Skeletal muscle cell (primary cell): ENCODE measurements at regions not wholly inside any gene's neighbourhood (a gene's known extent, or its start where the extent isn't known, plus 50 kb on each side); places are given as distances from the start of the nearest gene placed in this dataset.
"Not testable (repeated sequence)": the region's sequence is repeated elsewhere in the genome, so short reads cannot be mapped to it uniquely, and the experiment has no call there.

Experiments
- DNase-seq: peaks from one replicate; pipeline ENCODE4 v3.0.0-alpha.2; 2010; ENCODE audit warnings: low read depth
- H3K4me3 ChIP-seq: 2 replicates; pipeline ENCODE4 v1.5.1; 2011; ENCODE audit warnings: low read depth, mild to moderate bottlenecking, control low read depth, low read length, moderate library complexity

DNA sequence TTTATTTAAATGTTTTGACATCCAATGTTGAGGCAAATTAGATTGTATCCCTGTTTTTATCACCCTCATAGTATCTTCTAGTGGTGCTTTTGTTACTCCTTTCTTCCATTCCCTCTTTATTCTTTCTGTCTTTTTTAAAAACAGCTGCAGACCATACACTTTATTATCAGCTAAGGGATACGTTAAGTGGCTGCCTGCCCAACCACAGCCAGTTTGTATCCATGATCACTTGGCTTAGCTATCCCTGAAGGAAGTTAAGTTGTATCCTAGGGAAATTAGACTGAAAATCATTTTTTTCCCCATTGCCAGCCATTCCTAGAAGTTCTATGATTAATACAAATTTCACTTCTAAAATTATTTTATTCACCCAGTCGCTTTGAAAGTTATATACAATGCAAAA is 1032.7 kb downstream of the NR2F1-AS1 start:
- H3K4me3 ChIP-seq, result no peak overlapping the region
- DNase-seq, result no peak

DNA sequence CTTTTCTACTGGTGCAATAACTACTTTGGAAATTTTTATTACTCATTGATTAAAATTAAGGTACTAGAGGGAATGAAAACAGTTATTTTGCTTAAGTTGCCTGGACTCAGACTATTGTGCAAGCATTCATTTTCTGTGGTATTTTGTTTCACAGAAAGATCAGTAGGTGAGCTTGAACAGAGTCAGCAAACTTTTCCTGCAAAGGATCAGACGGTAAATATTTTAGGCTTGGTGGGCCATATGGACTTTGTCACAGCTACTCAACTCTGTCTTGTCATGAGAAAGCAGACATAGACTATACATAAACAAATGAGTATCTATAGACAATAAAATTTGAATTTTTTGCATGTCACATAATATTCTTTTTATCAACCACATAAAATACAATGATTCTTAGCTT is 1036.4 kb downstream of the NR2F1-AS1 start:
- no peak for DNase-seq
- H3K4me3 ChIP-seq, result no peak overlapping the region

DNA sequence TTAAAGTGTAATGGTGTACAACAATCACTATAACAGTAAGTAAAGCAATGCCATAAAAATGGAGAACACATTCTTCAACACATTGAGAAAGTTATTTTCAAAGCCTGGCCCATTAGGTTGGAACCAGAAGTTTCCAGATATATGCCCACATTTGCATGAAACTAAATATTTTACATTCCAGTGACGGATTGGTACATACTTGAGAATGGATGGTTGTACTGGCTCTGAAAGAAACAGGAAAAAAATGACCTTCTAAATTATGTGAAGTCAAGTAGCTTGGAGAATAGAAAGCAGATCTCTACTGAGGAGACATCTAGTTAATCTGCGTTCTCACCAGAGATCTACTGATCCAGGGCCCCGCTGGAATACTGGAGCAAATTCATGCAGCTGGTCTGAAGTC is 1037.0 kb downstream of the NR2F1-AS1 start:
- DNase-seq, result no peak

DNA sequence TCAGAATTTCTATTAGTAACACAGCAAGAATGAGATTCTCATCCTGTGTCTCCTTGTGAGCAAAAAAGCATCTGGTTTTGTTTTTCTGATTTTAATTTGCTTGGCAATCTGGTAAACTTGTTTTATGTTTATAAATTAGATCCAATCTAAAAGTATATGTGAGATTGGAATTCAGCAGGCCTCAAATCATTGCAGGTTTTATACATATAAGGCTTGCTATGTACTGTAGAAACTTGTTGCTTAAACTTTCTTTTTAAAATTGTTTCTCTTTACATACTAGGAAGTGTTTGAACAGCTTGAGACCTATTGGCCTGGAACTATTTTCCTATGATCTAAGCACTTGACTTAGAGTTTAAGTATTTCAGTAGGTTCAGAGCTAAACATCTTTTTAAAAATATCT is 1037.8 kb downstream of the NR2F1-AS1 start:
- H3K4me3 ChIP-seq, result no peak overlapping the region
- DNase-seq, result no peak

More for the DNA sequence above, 1037.0 kb downstream of the NR2F1-AS1 start:
- no peak overlapping the region for H3K4me3 ChIP-seq

DNA sequence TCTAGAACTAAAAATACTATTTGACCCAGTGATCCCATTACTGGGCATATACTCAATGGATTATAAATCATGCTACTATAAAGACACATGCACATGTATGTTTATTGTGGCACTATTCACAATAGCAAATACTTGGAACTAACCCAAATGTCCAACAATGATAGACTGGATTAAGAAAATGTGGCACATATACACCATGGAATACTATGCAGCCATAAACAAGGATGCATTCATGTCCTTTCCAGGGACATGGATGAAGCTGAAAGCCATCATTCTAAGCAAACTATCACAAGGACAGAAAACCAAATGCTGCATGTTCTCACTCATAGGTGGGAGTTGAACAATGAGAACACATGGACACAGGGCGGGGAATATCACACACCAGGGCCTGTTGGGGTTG is 1039.0 kb downstream of the NR2F1-AS1 start:
- H3K4me3 ChIP-seq, DNase-seq: not testable (repeated sequence)

DNA sequence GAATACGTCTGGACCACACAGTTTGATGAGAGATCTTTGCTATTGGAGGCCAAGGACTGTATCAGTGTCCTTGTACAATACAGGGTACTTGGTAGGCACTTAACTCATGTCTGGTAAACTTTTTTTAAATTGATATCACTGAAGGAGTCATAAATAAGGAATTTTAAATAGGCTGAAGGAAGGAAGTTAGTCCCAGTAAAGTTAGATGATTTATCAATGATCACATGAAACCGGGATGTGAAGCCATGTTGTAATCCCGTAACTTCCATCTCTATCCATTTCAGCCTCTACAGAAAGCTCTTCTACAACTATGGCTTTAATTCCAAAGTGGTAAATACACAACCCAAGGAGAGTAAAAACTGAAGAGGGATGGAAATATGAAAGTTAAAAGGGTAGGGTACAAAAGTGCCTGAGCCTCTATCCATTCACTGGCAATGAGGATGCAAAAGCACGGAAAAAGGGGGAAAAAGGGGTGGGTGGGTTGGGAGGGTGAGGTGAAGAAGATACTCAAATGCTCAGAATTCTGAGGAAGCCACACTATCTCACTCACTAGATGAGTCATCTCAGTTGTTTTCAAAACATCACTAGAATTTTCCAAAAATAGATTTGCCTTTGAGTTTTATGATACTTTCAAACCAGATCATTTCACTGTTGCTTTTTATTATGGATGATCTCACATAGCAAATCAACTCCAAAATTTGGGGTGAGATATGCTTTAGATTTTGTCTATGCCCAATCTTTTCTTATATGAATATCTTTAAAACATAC is 1053.5 kb downstream of the NR2F1-AS1 start:
- peak; percentile 40 for DNase-seq
- H3K4me3 ChIP-seq, result no peak overlapping the region

DNA sequence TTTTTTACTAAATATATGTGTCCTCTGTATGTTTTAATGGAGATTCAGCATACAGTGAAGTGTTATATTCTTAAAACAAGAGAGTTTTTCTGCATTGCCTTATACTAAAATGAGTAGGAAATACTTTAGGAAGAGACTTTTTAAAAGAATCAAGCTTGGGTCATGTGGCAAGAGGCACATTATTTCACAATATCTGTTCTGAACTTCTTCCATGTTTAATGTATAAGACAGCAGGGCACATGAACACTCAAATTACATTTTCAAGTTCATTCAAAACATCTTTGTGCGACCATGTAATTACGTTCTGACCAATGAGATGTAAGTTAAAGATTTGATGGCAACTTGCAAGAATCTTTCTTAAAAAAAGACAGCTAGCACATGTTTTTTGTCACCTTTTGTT is 1055.9 kb downstream of the NR2F1-AS1 start:
- H3K4me3 ChIP-seq, result no peak overlapping the region

DNA sequence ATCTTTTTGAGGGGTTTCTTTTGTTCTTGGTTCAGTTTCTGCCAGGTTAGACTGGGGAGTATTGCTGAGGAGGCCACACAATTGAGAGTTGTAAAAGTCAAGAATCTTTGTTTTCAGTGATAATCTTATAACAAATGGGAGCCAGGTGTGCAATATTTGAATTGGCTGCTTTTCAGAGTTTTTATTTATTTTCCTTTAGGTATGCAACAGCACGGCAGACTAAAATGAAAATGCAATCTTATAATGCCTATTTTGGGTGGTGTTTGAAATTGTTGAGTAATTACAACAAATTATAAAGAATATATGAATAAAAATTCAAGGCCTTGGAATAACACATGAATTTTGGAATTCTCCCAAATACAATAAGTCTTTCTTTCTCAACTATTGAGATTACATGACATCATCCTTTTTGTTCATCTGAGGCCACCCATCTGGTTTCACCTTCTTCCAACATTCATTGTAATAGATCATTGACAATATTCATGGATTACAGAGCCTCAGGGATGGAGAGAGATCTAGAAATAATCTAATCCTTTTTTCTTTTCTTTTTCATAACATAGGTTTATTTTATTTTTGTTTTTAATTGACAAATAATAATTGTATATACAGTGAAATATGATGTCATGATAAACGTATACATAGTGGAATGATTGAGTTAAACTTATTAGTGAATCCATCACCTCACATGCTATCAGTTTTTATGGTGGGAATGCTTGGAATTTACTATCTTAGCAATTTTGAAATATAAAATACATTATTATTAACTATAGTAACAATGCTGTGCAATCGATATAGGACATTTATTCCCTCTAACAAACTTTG is 1061.0 kb downstream of the NR2F1-AS1 start:
- no peak overlapping the region for H3K4me3 ChIP-seq
- DNase-seq, result no peak

More for the DNA sequence above, 1055.9 kb downstream of the NR2F1-AS1 start:
- DNase-seq, result no peak

DNA sequence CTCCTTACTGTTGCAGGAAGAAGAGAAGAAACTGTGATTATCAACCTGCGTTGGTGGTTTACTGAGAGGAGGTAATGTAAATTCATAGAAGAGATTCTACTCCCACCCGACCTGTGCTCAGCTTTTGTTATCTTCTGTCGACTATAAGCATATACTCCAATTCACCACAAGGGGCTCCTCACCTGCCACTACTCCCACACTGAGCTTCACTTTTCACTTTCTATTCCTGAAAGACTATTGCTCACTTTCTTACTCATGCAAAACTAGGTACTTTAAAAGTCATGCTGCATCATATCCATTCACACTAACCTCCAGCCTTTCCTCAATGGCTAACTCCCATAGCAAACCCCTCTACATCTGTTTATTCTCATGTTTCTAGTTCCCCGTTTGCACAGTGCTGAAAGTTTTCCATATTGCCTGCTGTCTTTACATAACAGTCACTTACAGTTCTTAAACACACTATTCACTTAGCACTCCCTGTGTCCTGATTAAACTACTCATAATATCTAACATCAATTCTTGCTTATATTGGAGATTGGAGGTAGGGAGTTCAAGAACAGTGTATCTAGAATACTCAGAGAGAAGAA is 1062.6 kb downstream of the NR2F1-AS1 start:
- peak; percentile 45 for DNase-seq
- H3K4me3 ChIP-seq, result no peak overlapping the region

DNA sequence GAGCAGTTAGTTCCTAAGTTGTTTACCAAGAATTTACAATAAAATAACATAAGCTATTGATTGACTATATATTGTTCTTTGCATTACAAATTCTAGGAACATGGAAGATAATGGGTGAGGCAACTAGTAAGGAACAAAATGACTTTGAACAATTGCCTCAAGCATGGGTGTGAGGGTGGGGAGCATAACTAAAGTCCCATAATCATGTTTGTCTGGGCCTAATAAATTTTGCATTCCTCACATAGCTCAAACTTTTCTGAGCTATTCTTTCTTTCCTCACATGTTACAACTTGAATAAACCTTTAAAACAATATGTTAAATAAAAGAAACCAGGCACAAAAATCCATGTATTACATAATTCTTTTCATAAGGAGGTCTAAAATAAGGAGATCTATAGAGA is 1066.1 kb downstream of the NR2F1-AS1 start:
- no peak overlapping the region for H3K4me3 ChIP-seq
- DNase-seq, result no peak

DNA sequence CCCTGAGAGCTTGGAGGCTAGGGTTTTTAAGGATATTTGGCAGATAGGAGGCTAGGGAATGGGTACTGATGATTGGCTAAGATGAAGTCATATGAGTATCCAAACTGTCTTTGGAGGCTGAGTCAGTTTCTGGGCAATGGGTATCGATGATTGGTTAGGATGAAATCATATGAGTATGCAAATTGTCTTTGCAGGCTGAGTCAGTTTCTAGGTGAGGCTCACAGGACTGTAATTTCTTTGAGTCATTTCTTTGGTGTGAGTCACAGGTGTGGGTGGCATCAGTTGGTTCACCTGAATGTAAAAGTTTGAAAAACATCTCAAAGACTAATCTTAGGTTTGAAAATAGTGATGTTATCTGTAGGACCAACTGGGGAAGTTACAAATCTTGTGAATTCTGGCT is 1068.0 kb downstream of the NR2F1-AS1 start:
- DNase-seq, result no peak
- H3K4me3 ChIP-seq, result no peak overlapping the region

DNA sequence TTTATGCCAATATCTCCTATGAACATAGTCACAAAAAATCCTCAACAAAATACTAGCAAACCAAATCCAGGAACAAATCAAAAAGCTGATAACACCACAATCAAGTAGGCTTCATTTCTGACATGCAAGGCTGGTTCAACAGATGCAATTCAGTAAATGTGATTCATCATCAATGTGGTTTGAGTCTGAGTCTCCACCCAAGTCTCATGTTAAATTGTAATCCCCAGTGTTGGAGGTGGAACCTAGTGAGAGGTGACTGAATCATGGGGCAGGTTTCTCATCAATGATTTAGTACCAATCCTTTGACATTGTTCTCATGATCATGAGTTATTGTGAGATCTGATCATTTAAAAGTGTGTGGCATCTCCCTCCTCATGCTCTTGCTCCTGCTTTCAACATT is 1072.7 kb downstream of the NR2F1-AS1 start:
- H3K4me3 ChIP-seq, result no peak overlapping the region
- DNase-seq, result no peak

DNA sequence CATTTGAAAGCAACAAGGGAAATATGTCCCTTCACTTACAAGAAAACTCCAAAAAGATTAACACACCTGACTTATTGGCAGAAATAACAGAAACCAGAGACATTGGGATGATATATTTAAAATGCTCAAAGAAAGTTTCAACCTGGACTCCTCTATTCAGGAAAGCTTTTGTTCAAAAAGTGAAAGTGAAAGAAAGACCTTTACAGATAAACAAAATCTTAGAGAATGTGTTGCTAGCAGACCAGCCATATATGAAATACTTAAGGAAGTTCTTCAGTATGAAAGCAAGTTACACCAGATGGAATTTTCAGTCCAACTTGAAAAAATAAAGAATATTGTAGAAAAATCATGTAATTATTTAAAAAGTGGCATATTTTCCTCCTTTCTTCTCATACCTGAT is 1075.1 kb downstream of the NR2F1-AS1 start:
- H3K4me3 ChIP-seq, result peak overlapping the region; percentile 0
- DNase-seq, result no peak

DNA sequence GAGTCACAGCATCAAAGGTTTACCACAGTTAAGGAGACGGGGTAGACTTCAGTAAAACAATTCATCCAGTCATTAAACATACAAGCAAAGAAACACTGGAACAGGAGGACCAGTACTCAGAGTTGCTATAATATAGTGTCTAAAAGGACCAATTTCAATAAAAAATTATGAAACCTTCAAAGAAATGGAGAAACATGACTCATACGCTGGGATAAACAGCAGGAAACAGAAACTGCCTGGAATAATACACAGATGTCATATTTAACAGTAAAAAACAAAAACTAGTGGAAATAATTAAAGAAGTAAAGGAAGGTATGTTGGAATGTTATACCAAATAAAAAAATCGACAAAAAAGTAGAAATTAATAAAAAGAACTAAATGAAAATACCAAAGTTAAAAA is 1075.9 kb downstream of the NR2F1-AS1 start:
- DNase-seq, result no peak
- no peak overlapping the region for H3K4me3 ChIP-seq

DNA sequence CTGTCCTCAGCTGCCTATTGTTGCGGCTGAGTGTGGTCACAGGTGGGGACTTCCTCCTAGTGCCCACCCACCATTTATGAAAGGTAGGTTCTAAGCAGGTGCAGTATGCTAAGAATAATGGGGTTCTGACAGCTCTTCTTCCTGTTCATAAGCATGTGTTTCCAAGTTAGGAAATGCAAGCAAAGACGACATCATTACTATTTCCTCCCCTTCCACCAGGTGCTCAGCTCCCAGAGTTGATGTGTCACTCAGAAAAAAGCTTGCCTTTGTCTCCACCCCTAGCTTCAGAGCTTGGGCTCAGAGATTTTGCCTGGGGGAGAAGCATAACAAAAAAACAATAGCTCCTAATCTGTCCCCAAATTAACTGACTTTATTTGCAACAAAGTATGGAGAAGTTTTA is 1076.7 kb downstream of the NR2F1-AS1 start:
- H3K4me3 ChIP-seq, result no peak overlapping the region
- no peak for DNase-seq

DNA sequence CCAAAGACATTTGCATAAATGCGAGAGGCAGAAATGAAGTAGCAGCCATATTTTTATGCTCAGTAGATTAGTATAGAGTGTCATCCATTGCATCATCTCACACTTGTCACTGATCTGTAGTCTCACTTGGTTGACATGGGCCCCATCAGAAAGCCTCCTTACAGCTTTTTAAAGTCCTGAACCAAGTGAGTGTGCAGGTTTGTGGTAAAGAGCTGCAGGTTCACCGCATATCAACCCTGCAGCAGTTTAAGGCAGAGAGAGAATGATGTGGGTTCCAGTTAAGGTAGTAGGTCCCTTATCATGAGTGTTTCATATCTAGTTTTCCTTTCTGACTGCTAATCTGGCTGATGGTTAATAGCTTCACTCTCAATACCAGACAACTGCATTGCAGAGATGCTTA is 1080.3 kb downstream of the NR2F1-AS1 start:
- no peak for DNase-seq
- H3K4me3 ChIP-seq, result no peak overlapping the region

DNA sequence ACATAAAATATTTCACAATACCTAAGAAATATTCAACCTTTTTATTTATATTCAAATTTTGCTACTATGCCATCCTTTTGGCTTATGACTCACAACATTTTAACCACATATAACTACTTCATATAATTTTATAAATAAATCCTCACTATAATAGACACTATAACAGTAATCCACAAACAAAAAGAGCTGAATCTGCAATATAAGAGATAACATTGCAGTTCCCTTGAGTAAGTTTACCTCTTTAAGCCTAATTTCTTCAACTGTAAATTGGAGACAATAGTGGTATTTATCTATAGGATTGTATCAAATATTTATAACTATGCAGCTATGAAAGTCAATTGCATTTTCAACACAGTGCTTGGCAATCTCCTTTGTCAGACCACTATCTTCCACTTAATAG is 1084.5 kb downstream of the NR2F1-AS1 start:
- no peak for DNase-seq

DNA sequence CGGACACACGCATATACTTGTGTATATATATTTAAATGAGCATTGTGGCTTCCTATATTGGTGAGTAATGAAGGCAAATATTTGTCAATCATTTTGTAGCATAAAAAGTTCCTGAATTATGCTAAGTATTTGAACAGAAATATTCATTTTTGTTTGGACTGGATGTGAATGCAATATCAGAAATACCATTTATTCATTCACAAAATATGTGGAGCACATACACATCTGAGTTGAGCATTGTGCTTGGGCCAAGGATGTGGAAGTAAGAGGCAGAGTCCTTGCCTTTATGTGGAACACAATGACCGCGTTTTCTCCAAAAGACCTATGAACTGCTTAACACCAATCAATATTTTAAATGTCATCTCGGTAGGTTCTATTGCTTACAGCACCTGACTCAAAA is 1086.5 kb downstream of the NR2F1-AS1 start:
- H3K4me3 ChIP-seq, result no peak overlapping the region
- no peak for DNase-seq

More for the DNA sequence above, 1084.5 kb downstream of the NR2F1-AS1 start:
- H3K4me3 ChIP-seq, result no peak overlapping the region

DNA sequence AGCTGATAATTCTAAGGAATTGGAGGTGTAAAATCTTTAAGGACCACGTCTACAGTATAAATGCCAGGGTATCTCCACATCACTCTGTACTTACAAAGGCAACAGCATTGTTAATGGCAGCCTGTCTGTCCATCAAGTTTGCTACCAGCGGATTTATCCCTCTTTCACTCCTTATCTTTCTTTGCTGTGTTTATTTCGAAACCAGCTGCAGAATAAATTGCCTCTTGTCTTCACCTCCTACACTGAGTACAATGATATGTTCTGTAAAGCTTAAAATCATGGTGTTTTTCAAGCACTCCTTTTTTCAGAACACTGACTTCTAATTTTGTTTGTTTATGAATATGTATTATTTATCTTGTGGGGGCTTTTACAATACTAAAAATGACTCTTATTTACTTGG is 1088.1 kb downstream of the NR2F1-AS1 start:
- no peak overlapping the region for H3K4me3 ChIP-seq
- DNase-seq, result no peak

DNA sequence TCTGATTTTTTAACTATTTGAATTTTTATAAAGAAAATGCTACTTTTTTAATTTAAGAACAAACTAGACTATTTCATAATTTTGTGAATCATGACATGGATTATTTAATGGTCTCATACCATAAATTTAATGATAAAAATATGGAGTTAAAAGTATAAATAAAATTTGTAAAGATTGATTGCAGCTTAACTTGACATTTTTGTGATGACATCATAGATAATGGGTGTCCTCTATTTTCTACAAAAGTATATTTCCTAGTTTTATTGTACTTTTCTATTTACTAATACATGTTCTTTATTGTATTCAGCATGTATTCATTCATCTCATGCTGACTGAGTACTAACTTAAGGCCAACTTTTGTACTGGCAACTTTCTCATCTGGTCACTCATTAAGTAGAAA is 1096.5 kb downstream of the NR2F1-AS1 start:
- no peak overlapping the region for H3K4me3 ChIP-seq
- no peak for DNase-seq
